ENCODE measurements at regions not wholly inside any gene's neighbourhood (a gene's known extent, or its start where the extent isn't known, plus 50 kb on each side); places are given as distances from the start of the nearest gene placed in this dataset.
"Not testable (repeated sequence)": the region's sequence is repeated elsewhere in the genome, so short reads cannot be mapped to it uniquely, and the experiment has no call there.

DNA sequence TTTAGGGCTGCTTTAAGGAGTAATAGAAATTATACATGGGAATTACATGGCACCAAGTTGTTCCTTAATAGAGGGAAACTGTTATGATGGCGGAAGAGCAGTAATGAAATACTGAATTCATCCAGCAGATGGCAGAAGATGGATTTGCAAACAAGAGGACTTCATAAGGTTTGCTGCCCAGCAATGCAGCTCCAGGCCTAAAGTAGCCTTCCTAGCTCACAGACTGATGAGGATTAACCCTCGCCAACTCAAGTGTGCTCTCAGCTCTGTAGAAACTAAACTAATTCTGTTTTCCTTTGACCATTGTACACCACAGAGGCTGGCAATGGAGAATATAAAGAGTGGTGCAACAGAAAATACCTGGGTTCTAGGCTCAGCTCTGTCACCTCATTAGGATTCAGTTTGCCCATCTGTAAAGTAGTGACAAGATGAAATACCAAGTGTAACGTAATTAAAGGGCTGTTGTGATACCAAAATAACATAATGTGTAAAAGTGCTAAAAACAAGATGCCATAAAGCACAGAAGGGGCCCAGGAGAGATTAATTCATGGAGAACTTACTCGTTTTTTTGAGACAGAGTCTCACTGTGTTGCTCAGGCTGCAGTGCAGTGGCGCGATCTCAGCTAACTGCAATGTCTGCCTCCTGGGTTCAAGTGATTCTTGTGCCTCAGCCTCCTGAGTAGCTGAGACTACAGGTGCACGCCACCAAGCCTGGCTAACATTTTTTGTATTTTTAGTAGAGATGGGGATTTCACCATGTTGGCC, 102.4 kb upstream of the SERBP1 start:
- peak; percentile 40 for DNase-seq

DNA sequence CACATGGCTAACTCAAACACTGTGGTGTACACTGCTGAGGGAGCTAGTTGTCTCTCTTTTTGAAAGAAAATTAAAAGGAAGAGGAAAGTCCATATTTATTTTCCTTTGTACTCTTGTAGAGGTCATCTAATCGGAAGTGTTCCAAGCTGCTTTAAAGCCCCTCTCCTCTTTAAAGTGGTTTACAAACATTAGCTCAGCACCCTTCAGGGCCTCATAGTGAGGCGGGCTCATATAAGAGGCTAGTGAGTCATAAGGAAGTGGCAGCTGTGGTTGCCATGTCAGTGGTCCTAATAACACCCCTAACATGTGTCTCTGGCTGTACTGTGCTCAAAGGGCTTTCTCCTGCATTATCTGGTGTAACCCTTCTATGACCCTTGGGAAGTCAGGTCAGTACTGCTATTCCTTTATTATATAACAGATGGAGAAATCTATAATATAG, 104.4 kb upstream of the SERBP1 start:
- no peak for DNase-seq

DNA sequence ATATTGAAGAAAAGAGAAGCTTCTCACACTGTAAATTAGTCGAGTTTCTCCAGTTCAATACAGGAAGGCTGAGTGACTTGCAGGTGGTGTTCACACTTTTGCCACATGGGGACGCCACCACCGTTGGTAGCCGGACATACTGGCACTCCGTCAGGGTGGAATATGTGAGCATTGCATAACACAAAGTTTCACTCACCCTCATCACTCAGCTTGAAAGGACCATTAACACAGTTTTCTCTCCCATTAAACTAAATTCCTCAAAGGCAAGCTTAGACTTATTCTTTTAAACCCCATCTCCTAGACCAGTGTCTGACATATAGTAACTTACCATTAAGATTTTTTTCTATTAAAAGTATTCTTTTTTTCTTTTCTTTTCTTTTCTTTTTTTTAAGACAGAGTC, 105.3 kb upstream of the SERBP1 start:
- DNase-seq: no peak

DNA sequence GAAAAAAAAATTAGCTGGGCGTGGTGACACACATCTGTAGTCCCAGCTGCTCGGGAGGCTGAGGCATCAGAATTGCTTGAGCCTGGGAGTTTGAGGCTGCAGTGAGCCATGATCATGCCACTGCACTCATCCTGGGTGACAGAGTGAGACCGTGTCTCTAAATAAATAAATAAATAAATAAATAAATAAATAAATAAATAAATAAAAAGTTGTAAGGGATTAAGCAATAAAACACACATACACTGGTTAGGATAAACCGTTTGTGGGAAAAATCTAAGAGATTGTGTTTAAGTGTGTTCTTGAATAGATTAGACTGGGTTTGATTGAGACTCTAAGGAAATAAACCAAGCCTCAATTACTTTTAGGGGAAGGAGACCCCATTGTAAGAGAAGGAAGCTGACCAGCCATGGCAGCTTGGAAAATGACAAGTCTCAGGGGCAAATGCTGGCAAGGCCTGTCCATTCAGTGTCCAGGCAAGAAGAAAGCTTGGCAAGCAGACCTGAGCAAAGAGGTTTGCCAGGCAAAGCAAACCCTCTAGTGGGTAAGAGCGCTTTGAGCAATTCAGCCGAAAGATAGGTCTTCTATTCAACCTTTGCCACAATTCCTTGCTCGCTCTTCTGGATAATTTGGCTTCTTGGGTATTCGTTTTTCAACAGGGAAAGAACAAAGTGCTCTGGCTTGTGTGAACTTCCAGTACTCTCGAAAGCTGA, 106.9 kb upstream of the SERBP1 start:
- DNase-seq: no peak

DNA sequence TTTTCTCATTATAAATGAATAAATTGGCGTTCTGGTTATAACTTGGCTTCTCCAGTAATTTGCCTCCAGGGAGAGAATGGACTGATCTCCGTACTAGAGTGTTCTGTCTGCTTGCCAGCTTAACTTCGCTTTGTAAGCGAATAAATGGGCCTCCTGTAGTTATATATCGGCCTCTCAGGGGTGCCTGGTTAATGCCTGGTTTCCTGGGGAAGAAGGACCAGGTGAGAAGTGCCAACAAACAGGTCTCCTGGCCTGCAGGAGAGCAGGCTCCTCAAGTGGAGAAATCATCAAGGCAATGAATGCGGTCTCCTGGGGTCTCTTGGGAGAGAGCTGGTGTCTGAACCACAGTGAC, 107.4 kb upstream of the SERBP1 start:
- DNase-seq: no peak

DNA sequence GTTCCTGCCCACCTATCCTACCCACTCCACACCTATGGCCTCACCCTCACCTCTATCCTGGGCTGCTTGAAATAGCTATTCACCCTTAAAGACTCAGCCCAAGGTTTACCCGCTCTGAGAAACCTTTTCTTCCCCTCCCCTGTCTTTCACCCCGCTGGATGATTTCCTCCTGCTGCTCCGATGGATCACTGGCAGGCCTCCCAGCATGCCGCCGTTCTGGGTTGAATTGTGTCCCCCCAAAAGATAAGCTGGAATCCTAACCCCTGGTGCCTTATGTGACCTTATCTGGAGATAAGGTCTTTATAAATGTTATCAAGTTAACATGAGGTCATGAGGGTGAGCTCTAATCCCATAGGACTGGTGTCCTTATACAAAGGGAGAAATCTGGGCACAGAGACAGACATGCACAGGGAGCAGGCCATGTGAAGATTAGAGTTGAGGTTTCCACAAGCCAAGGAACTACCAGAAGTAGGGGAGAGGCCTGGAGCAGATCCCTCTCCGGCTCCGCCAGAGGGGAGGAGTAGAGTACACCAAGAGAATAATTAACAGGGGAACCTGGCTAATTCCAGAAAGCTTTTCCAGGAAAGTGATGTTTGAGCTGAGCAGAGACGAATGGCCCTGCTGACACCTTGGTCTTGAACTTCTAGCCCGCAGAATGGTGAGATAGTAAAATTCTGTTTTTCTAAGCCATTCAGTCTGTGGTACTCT, 110.0 kb upstream of the SERBP1 start:
- DNase-seq: no peak

DNA sequence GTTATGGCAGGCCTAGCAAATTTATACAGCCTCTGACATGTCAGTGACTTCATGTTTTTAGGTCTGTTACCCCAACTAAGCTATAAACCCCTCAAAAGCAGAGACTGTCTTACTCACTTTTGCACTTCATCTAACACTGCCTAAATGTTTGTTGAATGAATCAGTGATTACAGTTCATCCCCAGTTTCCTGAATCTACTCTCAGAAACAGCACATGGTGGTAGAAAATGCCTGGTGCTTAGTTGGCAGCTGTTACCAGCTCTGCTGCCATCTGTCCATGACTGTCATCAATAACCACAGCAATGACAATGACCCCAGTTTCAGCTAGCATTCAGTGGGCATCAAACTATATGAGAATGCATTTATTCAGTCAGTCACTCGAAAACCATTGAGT, 110.5 kb upstream of the SERBP1 start:
- no peak for DNase-seq

DNA sequence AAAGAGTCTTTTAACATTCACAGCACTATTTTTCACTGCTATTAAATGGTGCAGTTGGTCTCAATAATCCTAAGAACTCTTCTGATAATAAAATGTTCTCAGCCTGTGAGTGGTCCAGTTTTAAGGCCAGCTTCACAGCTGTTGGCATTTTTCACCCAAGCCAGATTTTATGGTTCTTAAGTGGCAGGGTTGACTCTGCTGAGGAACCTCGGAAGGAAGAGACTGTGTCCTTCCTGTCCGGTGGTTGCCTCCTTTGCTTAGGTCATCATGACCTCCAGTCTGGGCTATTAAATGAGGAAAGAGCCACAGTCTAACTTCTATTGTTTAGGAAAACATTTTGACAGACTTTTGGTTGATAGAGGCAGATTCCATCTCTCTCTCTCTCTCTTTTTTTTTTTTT, 112.5 kb upstream of the SERBP1 start:
- DNase-seq: no peak

DNA sequence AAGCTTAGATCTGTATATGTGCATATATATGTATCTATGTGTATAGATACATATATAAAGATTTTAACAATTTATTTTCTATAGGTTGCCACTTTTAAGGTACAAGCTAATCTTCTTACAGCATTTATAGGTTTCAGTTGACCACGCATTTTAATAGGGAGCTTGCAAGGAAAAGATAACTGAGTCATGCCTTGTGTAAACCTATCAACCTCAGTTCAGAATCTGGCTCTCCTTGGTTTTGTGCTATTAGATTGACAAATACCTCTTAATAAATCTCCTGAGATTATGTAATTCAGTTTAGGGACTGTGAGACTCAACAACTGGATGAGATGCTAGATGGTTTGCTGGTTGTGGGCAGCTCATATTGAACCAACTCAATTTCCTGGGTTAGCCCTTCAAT, 114.7 kb upstream of the SERBP1 start:
- DNase-seq: no peak

DNA sequence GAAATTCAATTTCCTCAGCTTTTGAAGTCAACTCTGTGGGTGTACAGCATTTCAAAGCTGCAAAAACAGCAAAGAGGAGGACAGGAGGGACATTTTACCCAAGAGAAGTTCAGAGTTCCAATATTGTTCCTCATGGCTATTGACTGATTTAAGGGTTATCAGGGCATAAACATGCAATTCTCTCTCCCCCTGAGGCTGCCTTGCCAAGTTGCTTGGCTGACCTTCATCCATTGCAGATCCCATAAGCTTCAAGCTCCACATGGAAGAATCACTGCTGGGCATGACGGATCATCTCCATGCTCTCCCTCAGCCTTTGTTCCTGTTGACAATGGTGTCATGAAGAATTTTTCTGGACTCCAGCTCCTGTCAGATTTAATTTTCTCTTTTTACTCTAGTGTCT, 115.2 kb upstream of the SERBP1 start:
- DNase-seq: no peak

DNA sequence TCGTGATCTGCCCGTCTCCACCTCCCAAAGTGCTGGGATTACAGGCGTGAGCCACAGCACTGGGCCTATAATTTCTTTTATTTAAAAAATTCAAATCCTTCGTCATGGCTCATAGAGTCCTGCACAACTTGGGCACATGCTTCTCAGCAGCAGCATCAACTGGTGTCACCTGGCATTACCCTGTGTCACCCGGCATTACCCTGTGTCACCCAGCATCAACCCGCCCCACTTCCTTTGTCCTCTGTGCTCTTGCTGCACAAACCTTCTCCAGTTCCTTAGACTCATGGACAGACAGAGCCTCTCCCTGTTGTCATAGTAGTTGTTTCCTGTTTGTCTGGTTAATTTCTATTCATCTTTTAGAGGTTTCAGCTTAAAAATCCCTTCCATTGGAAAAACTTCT, 121.2 kb upstream of the SERBP1 start:
- no peak for DNase-seq

DNA sequence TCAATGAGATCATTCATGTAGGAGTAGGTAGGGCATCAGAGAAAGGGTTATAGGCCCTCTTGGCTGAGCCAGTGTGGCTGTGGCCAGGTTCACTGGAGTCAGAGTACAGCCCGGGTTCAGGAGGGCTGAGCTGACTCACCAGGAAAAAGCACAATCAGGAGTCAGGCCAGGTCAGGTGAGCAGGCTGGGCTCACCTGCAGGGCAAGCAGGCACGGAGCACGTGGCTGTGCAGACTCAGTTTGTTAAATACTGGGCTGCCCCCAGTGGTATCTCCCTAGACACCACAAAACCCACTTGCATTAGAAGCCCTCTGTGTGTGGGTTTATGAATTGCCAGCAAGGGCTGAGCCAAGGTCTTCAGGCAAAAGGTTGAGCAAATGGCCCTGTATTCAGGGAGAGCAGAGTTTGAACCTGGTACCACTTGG, 122.1 kb upstream of the SERBP1 start:
- DNase-seq: no peak

DNA sequence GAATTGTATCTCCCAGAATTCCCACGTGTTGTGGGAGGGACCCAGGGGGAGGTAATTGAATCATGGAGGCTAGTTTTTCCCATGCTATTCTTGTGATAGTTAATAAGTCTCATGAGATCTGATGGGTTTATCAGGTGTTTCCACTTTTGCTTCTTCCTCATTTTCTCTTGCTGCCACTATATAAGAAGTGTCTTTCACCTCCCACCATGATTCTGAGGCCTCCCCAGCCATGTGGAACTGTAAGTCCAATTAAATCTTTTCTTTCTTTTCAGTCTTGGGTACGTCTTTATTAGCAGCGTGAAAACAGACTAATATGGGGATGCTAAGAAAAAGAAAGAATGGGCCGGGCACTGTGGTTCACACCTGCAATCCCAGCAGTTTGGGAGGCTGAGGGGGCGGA, 124.0 kb upstream of the SERBP1 start:
- DNase-seq: not testable (repeated sequence)

DNA sequence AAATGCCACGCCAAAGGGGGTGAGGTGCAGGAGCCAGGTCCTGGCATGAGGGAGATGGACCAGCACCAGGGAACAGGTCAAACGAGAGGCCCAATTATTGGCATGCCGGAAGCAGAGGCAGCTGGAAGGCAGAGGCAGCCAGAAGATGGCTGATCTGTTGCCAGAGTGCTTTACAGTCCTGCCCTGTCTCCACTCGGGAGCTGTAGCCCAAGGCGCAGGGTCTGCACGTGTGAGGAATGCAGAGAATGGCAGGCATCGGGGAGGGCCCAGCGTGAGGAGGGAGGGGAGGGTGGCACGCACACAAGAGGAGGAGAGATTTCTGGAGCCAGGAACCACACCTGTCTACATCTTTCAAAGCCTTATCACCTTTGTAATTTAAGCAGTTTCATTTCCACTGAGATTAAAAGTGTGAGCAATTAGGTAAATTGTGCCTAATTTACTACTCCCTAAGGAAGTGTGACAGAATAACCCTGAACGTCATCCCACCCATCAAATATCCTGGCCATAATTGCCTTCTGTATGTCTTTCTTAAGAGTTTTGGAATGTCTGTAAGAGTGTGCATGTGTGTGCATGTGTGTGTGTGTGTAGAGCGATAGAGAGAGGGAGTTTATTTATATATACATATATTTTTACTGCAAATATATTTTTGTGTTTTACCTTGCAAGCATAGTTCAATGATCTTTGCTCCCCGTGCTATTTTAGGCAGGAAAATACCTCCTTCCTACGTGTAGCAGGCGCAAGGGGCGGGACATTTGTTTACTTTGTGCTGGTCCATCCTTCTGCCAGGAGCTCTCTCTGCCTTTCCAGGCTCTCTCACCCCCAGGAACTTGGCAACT, 125.5 kb upstream of the SERBP1 start:
- no peak for DNase-seq

DNA sequence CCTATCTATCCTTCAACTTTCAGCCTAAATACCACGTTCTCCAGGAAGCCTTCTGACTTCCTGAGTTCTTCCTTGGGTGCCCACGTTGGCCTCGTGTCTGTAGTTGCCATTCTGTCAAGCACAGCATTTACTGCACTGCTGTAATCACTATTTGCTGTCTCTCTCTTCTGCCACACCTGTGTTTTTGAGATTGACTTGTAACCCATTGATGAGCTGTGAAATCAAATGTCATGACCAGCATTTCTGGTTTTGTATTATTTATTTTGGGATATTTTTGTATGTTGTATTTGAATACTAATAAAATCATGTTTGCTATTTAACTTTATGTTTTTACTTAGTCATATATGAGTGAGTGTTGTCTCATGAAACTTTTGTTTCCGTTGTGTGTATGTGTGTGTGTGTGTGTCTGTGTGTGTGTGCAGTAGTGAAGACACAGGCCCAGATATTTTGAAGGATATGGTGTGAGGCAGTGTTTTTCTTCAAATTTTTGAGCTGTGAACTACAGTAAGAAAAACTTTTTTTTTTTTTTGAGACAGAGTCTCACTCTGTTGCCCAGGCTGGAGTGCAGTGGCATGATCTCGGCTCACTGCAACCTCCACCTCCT, 126.2 kb upstream of the SERBP1 start:
- DNase-seq: no peak

DNA sequence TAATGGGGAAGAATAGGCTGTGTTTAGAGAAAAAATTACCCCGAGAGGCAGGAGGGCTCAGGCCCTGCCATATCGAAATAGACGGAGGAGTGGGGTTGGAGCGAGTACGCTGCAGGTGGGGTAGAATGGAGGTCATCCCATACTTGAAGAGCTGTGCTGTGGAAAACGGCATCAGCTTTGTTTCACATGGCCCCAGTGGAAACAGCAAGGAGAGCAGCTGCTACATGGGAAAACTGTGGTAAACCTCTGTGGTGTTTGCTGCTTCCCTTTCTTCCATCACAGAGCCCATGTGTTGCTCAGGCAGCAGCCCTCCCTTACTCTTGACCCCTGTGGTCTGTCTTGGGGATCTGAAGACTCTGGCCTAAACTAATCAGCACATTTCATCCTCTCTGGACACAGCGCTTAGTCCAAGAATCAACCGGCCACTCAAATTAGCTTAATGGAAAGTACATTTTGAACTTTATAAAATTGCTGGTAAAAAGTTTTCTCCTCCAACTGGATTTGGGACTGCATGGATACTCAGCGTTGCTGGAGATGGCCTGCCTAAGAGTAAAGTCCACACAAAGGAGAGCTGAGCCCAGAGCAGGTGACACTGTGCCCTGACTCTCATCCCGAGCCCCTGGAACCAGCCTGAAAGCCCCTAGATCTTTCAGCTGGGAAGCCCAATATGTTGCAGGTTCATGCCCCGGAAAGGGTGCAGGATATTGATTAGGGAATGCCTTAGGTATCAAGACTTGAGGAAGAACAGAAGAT, 127.1 kb upstream of the GADD45A start:
- no peak for DNase-seq

DNA sequence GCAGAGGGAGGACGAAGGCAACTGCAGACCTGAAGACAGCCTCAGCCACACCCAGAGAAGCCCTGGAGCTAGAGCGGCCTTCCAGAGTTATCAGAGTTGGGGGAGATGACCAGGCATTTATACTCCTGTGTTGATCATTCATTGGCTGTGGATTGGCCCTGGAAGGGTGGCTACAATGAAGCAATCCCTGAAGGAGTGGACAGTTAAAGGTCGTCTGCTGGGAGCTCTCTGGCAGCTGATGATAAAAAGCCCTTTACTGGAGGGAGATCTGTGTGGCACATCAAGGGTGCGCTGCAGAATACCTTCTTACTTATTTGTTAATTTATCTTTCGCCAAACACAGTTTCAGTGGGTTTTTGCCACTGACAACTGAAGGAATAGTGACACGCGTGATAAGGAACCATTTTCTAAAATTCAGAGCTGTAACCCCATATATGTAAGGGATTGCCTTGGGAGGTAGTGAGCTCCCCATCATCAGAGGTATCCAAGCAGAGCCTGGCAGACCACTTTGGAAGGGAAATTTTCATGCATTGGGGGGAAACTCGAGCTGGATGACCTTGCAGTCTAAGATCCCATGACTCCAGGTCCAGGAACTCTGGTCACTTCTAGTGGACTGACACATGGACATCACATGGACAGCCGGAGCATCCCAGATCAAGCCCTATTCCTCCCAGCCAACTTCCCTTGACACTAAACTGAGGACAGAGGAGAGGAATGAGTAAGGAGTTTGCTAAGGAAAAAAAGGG, 126.4 kb upstream of the GADD45A start:
- DNase-seq: no peak

DNA sequence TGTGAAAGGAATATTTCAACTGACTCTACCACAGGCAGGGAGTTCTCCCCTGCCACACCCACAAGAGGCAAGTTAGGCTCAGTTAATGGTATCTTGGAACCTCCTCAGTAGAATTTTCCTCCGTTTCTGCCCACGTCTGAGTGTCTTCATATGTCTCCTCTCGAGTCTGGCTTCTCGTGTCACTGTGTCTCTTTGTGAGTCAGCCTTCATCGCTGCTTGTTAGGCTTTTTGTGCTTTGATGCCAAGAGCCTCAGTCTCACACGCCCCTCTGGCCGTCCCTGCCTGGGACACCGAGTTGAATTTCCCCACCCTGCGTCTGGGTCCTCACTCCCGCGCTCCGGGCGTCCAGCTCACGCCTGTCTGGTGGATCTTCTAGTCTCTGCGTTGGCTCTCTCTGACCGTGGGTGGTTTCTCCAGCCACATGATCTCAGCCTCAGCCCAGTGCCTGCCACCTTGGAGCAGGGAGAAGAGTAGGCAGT, 125.7 kb upstream of the GADD45A start:
- DNase-seq: no peak

DNA sequence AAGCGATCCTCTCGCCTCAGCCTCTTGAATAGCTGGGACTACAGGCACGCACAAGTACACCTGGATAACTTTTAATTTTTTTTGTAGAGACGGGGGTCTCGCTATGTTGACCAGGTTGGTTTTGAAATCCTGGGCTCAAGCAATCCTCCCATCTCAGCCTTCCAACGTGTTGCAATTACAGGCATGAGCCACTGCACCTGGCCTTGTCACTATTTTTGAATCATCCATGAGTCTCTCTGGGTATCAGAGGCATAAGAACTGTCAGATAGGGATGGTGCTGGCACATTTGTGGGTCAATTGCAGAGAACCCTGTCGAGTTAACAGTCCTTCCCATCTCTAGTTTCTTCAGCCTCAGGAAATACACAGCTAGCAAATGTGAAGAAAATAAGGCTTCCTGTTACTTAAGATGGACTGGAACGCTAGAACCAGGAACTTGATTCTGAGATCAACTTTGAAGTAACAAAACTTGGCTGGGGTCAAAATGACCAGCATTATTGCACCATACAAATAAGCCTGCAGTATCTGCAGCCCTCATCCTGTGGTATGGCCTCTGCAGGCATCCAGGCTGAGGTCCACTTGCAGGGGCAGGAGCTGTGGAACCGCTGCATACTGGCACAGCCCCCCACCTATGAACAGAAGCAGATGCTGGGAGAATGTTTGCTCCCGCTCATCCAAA, 124.3 kb upstream of the GADD45A start:
- DNase-seq: no peak

DNA sequence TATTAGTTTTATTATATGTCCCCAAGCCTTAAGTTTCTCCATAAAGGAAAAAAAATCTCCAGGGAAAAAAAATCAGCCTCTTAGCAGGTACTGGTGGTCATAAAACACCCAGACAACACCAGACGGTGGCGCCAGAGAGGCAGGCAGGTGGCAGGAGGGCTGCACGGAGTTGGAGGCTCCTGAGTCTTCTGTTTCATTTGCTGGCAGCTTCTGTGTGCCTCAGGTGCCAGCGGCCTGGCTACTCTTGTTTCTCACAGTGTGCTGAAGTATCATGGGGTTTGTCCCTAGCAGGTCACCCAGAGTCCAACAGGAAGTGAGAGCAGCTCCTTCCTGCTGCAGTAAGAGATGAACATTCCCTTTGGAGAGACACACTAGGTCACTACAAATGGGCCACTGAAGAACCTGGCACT, 123.3 kb upstream of the GADD45A start:
- DNase-seq: peak; percentile 77
